Endothelial cell of umbilical vein (primary cell): ENCODE measurements at regions not wholly inside any gene's neighbourhood (a gene's known extent, or its start where the extent isn't known, plus 50 kb on each side); places are given as distances from the start of the nearest gene placed in this dataset.

ENCODE experiments used
- BruUV-seq: library from RNA; stranded (reverse); fragments of 400-500 nt; replicated peaks from 2 replicates; lab custom pipeline; 2021; lab: Mats Ljungman, UMichigan
- CTCF ChIA-PET: fragments of 300-600, 350-600 bp; sonication (Branson Sonifier 250); formaldehyde crosslinking; loops from one replicate; lab custom pipeline; 2021; ENCODE audit warnings: antibody characterized with exemption, inconsistent platforms; lab: Charles Lee
- POLR2A ChIA-PET: fragments of 300-600, 350-600 bp; sonication (Branson Sonifier 250); formaldehyde crosslinking; loops from one replicate; lab custom pipeline; 2021; ENCODE audit warnings: antibody characterized with exemption, inconsistent platforms; lab: Charles Lee
- DNase-seq: peaks from one replicate; pipeline ENCODE4 v3.0.0-alpha.2; 2011; ENCODE audit warnings: low read depth, low spot score
- FAIRE-seq: peaks from 2 replicates; lab custom pipeline; 2011; peaks lifted over from hg19 to GRCh38; lab: Jason Lieb, UNC
- H2AFZ ChIP-seq: 2 replicates; pipeline ENCODE4 v1.6.0; 2012; ENCODE audit warnings: low read depth, low read length, control low read depth, inconsistent platforms
- H3K27ac ChIP-seq: 2 replicates; pipeline ENCODE4 v1.5.1; 2011; ENCODE audit warnings: low read depth, mild to moderate bottlenecking, control low read depth, low read length, moderate library complexity; ENCODE audit not compliant: insufficient read depth
- H3K27me3 ChIP-seq, 2 experiments: 2 replicates each; pipeline versions ENCODE4 v1.6.0 to v1.6.1; 2011; ENCODE audit warnings: low read length in 2 of 2, mixed read lengths in 1 of 2; ENCODE audit not compliant: control insufficient read depth in 2 of 2, insufficient read depth in 2 of 2
- H3K36me3 ChIP-seq, 2 experiments: 2 replicates in 1 of 2; 3 replicates in 1 of 2; pipeline ENCODE4 v1.5.1; 2011; ENCODE audit warnings: low read length in 2 of 2, mild to moderate bottlenecking in 1 of 2, moderate library complexity in 1 of 2; ENCODE audit not compliant: control insufficient read depth in 2 of 2, insufficient read depth in 2 of 2; ENCODE audit errors: extremely low read depth in 1 of 2
- H3K4me1 ChIP-seq: 3 replicates; pipeline ENCODE4 v1.5.1; 2011; ENCODE audit warnings: mild to moderate bottlenecking, low read length; ENCODE audit not compliant: control insufficient read depth, insufficient read depth; ENCODE audit errors: extremely low read depth
- H3K4me2 ChIP-seq: 2 replicates; pipeline ENCODE4 v1.6.1; 2011; ENCODE audit warnings: low read length, control low read depth, mixed read lengths; ENCODE audit not compliant: insufficient read depth
- H3K4me3 ChIP-seq, 3 experiments: fragments of 200-600 bp in 1 of 3; sonication (generic), shearing (Covaris generic) in 1 of 3; replicated peaks in 1 of 3; 2 replicates each; pipeline ENCODE4 v1.5.1; 2011 to 2016; ENCODE audit warnings: control low read depth in 3 of 3, low read length in 3 of 3, mild to moderate bottlenecking in 2 of 3, inconsistent platforms in 1 of 3, low read depth in 1 of 3, moderate library complexity in 1 of 3; ENCODE audit not compliant: insufficient read depth in 1 of 3
- H3K79me2 ChIP-seq: 2 replicates; pipeline ENCODE4 v1.6.0; 2012; ENCODE audit warnings: low read length, inconsistent platforms; ENCODE audit not compliant: control insufficient read depth, insufficient read depth
- H3K9ac ChIP-seq: replicated peaks from 2 replicates; pipeline ENCODE3; 2011; ENCODE audit warnings: low read length, control low read depth; ENCODE audit not compliant: insufficient read depth; ENCODE audit errors: extremely low read depth
- H3K9me1 ChIP-seq: replicated peaks from 3 replicates; pipeline ENCODE4 v1.6.0; 2011; ENCODE audit warnings: mild to moderate bottlenecking, low read length; ENCODE audit not compliant: control insufficient read depth, insufficient read depth; ENCODE audit errors: extremely low read depth
- H3K9me3 ChIP-seq: replicated peaks from 2 replicates; pipeline ENCODE4 v1.5.1; 2012; ENCODE audit warnings: low read length, inconsistent platforms; ENCODE audit not compliant: control insufficient read depth, insufficient read depth
- H4K20me1 ChIP-seq: replicated peaks from 2 replicates; pipeline ENCODE3; 2011; ENCODE audit warnings: mild to moderate bottlenecking, low read length; ENCODE audit not compliant: control insufficient read depth, insufficient read depth; ENCODE audit errors: extremely low read depth
- EZH2 ChIP-seq: IDR thresholded peaks from 2 replicates; pipeline ENCODE4 v1.6.1; 2012; ENCODE audit warnings: borderline replicate concordance, low read depth, mild to moderate bottlenecking, moderate library complexity, low read length, inconsistent platforms; ENCODE audit not compliant: severe bottlenecking
- FOS ChIP-seq: IDR thresholded peaks from 2 replicates; pipeline ENCODE4 v1.6.1; 2011; ENCODE audit warnings: mild to moderate bottlenecking, low read length, moderate library complexity, borderline replicate concordance; ENCODE audit not compliant: insufficient read depth
- GATA2 ChIP-seq: IDR thresholded peaks from 2 replicates; pipeline ENCODE4 v1.7.0; 2011; ENCODE audit warnings: low read depth, mild to moderate bottlenecking, moderate library complexity, mixed read lengths, low read length; ENCODE audit not compliant: insufficient read length, insufficient read depth
- JUN ChIP-seq: IDR thresholded peaks from 2 replicates; pipeline ENCODE4 v1.6.1; 2011; ENCODE audit warnings: borderline replicate concordance, low read depth; ENCODE audit not compliant: insufficient read length, insufficient read depth
- MYC ChIP-seq: IDR thresholded peaks from one replicate; pipeline ENCODE4 v1.6.1; 2011; ENCODE audit warnings: mild to moderate bottlenecking, low read depth, low read length
- POLR2A ChIP-seq: IDR thresholded peaks from 2 replicates; pipeline ENCODE4 v1.6.1; 2012; ENCODE audit warnings: low read depth, mild to moderate bottlenecking, control low read depth, low read length
- POLR2AphosphoS5 ChIP-seq: IDR thresholded peaks from 2 replicates; pipeline ENCODE4 v1.6.1; 2012; ENCODE audit warnings: low read depth, mild to moderate bottlenecking, control low read depth, low read length, moderate library complexity; ENCODE audit not compliant: insufficient read depth
- dilution Hi-C: fragments of 300-500 bp; cut with MboI; formaldehyde crosslinking; loops from one replicate; pipeline ENCODE4 v1.15.0; 2019; ENCODE audit warnings: low sequenced_read_pairs; ENCODE audit not compliant: extremely low pct_ligation_motif_present
- intact Hi-C: fragments of 100-400 bp; cut with micrococcal nuclease; formaldehyde crosslinking; loops from one replicate; pipeline ENCODE4 v1.10.0; 2022
- TF ChIP-seq, protein P1 (sequence below): IDR thresholded peaks from 2 replicates; pipeline ENCODE4 v1.6.1; 2011; ENCODE audit not compliant: insufficient read depth, insufficient read length
- TF ChIP-seq, protein P2 (sequence below), 2 donors: IDR thresholded peaks; 1 replicate in 1 of 2; 2 replicates in 1 of 2; pipeline ENCODE4 v1.5.1; 2011; ENCODE audit warnings: low read length in 2 of 2, mild to moderate bottlenecking in 2 of 2, moderate library complexity in 2 of 2, control low read depth in 1 of 2, inconsistent platforms in 1 of 2, low read depth in 1 of 2; ENCODE audit not compliant: insufficient read depth in 1 of 2; ENCODE audit errors: extremely low read depth in 1 of 2

- H3K27ac ChIP-seq = no peak overlapping the region
- no peak overlapping the region for H3K4me2 ChIP-seq
- no peak overlapping the region for H3K9ac ChIP-seq
- FAIRE-seq = no peak
- no peaks in the 10 kb centered on the region for H3K79me2 ChIP-seq
- no peaks in the 10 kb centered on the region for H4K20me1 ChIP-seq
- ChIA-PET CTCF (interaction anchor here (1.7 kb wide), 1 partner anchor 333 kb away, joined by 7 read pairs; no protein-coding TSS in a partner anchor), POLR2A (no interaction called here)
- H3K4me1 ChIP-seq = no peaks in the 10 kb centered on the region
- DNase-seq = no peak
- dilution Hi-C loops (no loop called here), intact Hi-C loops (no loop called here)
- H3K9me3 ChIP-seq = no peaks in the 10 kb centered on the region
- H3K36me3 ChIP-seq = no peaks in the 10 kb centered on the region
- H2AFZ ChIP-seq = no peak overlapping the region
- peaks cover 0 to 10% of the 10 kb centered on the region in 2 experiments for H3K27me3 ChIP-seq
- no peak overlapping the region for H3K4me3 ChIP-seq
- no TSS peak for BruUV-seq
- TF ChIP-seq JUN (no peak), FOS (no peak), EZH2 (no peak), GATA2 (no peak), MYC (no peak), POLR2AphosphoS5 (no peak), POLR2A (no peak)
- TF ChIP-seq, protein P1, sequence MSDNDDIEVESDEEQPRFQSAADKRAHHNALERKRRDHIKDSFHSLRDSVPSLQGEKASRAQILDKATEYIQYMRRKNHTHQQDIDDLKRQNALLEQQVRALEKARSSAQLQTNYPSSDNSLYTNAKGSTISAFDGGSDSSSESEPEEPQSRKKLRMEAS = no peak
- TF ChIP-seq, protein P2, sequence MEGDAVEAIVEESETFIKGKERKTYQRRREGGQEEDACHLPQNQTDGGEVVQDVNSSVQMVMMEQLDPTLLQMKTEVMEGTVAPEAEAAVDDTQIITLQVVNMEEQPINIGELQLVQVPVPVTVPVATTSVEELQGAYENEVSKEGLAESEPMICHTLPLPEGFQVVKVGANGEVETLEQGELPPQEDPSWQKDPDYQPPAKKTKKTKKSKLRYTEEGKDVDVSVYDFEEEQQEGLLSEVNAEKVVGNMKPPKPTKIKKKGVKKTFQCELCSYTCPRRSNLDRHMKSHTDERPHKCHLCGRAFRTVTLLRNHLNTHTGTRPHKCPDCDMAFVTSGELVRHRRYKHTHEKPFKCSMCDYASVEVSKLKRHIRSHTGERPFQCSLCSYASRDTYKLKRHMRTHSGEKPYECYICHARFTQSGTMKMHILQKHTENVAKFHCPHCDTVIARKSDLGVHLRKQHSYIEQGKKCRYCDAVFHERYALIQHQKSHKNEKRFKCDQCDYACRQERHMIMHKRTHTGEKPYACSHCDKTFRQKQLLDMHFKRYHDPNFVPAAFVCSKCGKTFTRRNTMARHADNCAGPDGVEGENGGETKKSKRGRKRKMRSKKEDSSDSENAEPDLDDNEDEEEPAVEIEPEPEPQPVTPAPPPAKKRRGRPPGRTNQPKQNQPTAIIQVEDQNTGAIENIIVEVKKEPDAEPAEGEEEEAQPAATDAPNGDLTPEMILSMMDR (IDR thresholded peaks at IDR 0.05; ENCODE audit: extremely low read depth in 1 of 2, insufficient read depth in 1 of 2, low read depth in 1 of 2, low read length in 2 of 2) = no peak
- no peaks in the 10 kb centered on the region for H3K9me1 ChIP-seq
Observed at GRCh38 chr9:89935801-89936200, 331.0 kb downstream of the GADD45G start.
